CD14-positive monocyte (primary cell): ENCODE measurements at regions not wholly inside any gene's neighbourhood (a gene's known extent, or its start where the extent isn't known, plus 50 kb on each side); places are given as distances from the start of the nearest gene placed in this dataset.

Source experiments
- DNase-seq, 3 donors: peaks; one replicate each; pipeline ENCODE4 v3.0.0-alpha.2; 2011 to 2022
- H2AFZ ChIP-seq: 2 replicates; pipeline ENCODE4 v1.6.0; 2012; ENCODE audit warnings: mild to moderate bottlenecking, low read depth, low read length, inconsistent platforms; ENCODE audit not compliant: insufficient read depth, poor library complexity, severe bottlenecking
- H3K27ac ChIP-seq, 2 donors: 1 replicate in 1 of 2; 2 replicates in 1 of 2; pipeline ENCODE4 v1.5.1; 2012 to 2013; ENCODE audit warnings: low read length in 2 of 2, control low read depth in 1 of 2, inconsistent platforms in 1 of 2, low read depth in 1 of 2, mild to moderate bottlenecking in 1 of 2
- H3K27me3 ChIP-seq, 2 donors: one replicate each; pipeline versions ENCODE4 v1.6.0 to v1.6.1; 2011 to 2013; ENCODE audit warnings: low read length in 2 of 2; ENCODE audit not compliant: control insufficient read depth in 2 of 2, insufficient read depth in 2 of 2
- H3K36me3 ChIP-seq, 2 donors: replicated peaks in 1 of 2; 1 replicate in 1 of 2; 2 replicates in 1 of 2; pipeline versions ENCODE4 v1.5.1 to v1.6.1; 2012 to 2013; ENCODE audit warnings: low read length in 2 of 2, control low read depth in 1 of 2, inconsistent platforms in 1 of 2, mild to moderate bottlenecking in 1 of 2; ENCODE audit not compliant: insufficient read depth in 2 of 2, control insufficient read depth in 1 of 2
- H3K4me1 ChIP-seq, 2 donors: 1 replicate in 1 of 2; 2 replicates in 1 of 2; pipeline versions ENCODE4 v1.5.1 to v1.6.1; 2012 to 2013; ENCODE audit warnings: low read length in 2 of 2, control low read depth in 1 of 2, inconsistent platforms in 1 of 2, mild to moderate bottlenecking in 1 of 2, moderate library complexity in 1 of 2; ENCODE audit not compliant: insufficient read depth in 2 of 2, control insufficient read depth in 1 of 2
- H3K4me2 ChIP-seq: replicated peaks from 2 replicates; pipeline ENCODE3; 2012; ENCODE audit warnings: low read length, moderate library complexity, mild to moderate bottlenecking; ENCODE audit not compliant: poor library complexity, severe bottlenecking; ENCODE audit errors: extremely low read depth
- H3K4me3 ChIP-seq, 3 experiments: fragments of 200-600 bp in 1 of 3; sonication (generic) in 1 of 3; replicated peaks in 1 of 3; 1 replicate in 2 of 3; 2 replicates in 1 of 3; pipeline ENCODE4 v1.5.1; 2011 to 2013; ENCODE audit warnings: low read length in 3 of 3, mild to moderate bottlenecking in 3 of 3, control low read depth in 2 of 3, low read depth in 2 of 3, inconsistent platforms in 1 of 3, moderate library complexity in 1 of 3
- H3K79me2 ChIP-seq: 2 replicates; pipeline ENCODE4 v1.6.0; 2012; ENCODE audit warnings: mild to moderate bottlenecking, control low read depth, inconsistent platforms, low read length, moderate library complexity; ENCODE audit not compliant: insufficient read depth
- H3K9ac ChIP-seq: 2 replicates; pipeline ENCODE4 v1.6.0; 2017; ENCODE audit warnings: low read length, mild to moderate bottlenecking; ENCODE audit not compliant: insufficient read depth, poor library complexity, severe bottlenecking
- H3K9me3 ChIP-seq, 2 donors: replicated peaks in 1 of 2; 1 replicate in 1 of 2; 2 replicates in 1 of 2; pipeline versions ENCODE4 v1.5.1 to v1.6.1; 2012 to 2013; ENCODE audit warnings: low read length in 2 of 2, control low read depth in 1 of 2; ENCODE audit not compliant: control insufficient read depth in 1 of 2, insufficient read depth in 1 of 2
- H4K20me1 ChIP-seq: 2 replicates; pipeline ENCODE4 v1.6.0; 2012; ENCODE audit warnings: mild to moderate bottlenecking, low read length, control low read depth, moderate library complexity; ENCODE audit not compliant: insufficient read depth
- H3K27ac Mint-ChIP-seq, 7 donors: one replicate each; pipeline ENCODE4 v1.8.0; 2020; ENCODE audit warnings: mild to moderate bottlenecking in 7 of 7, mixed read lengths in 7 of 7, moderate library complexity in 6 of 7, inconsistent platforms in 2 of 7
- H3K27me3 Mint-ChIP-seq, 3 donors: one replicate each; pipeline ENCODE4 v1.8.0; 2021 to 2022; ENCODE audit warnings: low read depth in 3 of 3, mild to moderate bottlenecking in 3 of 3, mixed read lengths in 3 of 3, moderate library complexity in 3 of 3, inconsistent platforms in 1 of 3
- H3K36me3 Mint-ChIP-seq, 2 donors: one replicate each; pipeline ENCODE4 v1.8.0; 2020; ENCODE audit warnings: mixed read lengths in 2 of 2, inconsistent platforms in 1 of 2, mild to moderate bottlenecking in 1 of 2
- H3K4me1 Mint-ChIP-seq: one replicate; pipeline ENCODE4 v1.8.0; 2020; ENCODE audit warnings: mild to moderate bottlenecking, mixed read lengths
- H3K4me3 Mint-ChIP-seq, 2 donors: one replicate each; pipeline ENCODE4 v1.8.0; 2020; ENCODE audit warnings: mild to moderate bottlenecking in 2 of 2, mixed read lengths in 2 of 2, moderate library complexity in 1 of 2
- H3K9me3 Mint-ChIP-seq, 7 donors: one replicate each; pipeline ENCODE4 v1.8.0; 2020 to 2022; ENCODE audit warnings: mixed read lengths in 7 of 7, mild to moderate bottlenecking in 6 of 7, moderate library complexity in 6 of 7, inconsistent platforms in 2 of 7
- WGBS: methylation state at CpG from one replicate; pipeline ENCODE4 v1.1.5; 2013; ENCODE audit warnings: missing lambda C conversion rate; ENCODE audit not compliant: insufficient coverage; 5-methylcytosine and 5-hydroxymethylcytosine counted together
- intact Hi-C, 2 donors: fragments of 100-400 bp; cut with micrococcal nuclease; formaldehyde crosslinking; loops; one replicate each; pipeline versions ENCODE4 v1.15.0 to v1.15.1; 2023
- TF ChIP-seq, protein P1 (sequence below): fragments of 200-600 bp; IDR thresholded peaks from one replicate; pipeline ENCODE4 v1.8.0; 2022; ENCODE audit warnings: antibody characterized with exemption, mild to moderate bottlenecking

DNA sequence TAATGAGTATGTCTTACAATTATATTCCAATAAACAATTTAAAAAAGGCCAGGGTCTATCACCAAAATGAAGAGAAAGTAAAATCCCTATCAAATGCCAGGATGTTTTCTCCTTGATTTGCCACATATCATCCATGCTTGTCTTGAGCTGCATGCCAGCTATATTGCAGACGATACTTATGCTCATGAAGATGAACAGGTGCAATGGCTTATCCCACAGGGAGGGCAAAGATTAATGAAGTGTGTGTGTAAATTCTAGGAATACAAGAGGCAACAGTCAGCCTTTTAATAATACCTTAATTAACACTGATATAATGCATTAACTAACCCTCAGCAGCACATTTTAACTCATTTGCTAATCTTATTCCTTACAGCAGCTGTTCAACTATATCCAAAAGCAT lies 850.5 kb downstream of the KCNA4 start:
- no peak for DNase-seq
- Histone ChIP-seq H3K4me3 (no peak overlapping the region), H3K79me2 (no peaks in the 10 kb centered on the region), H3K9me3 (no peaks in the 10 kb centered on the region), H3K4me1 (no peaks in the 10 kb centered on the region), H3K27ac (no peak overlapping the region), H2AFZ (no peak overlapping the region), H3K27me3 (no peaks in the 10 kb centered on the region), H3K36me3 (no peaks in the 10 kb centered on the region), H3K4me2 (no peak overlapping the region), H3K9ac (no peak overlapping the region), H4K20me1 (no peaks in the 10 kb centered on the region)
- intact Hi-C loops, result no loop called here
- H3K4me1 Mint-ChIP-seq, result no peaks in the 10 kb centered on the region
- H3K27me3 Mint-ChIP-seq, result peaks cover 0 to 1% (median 0%) of the 10 kb centered on the region in 3 donors
- WGBS, result no CpG with 5 or more reads among the region's 1 CpG
- TF ChIP-seq, protein P1, sequence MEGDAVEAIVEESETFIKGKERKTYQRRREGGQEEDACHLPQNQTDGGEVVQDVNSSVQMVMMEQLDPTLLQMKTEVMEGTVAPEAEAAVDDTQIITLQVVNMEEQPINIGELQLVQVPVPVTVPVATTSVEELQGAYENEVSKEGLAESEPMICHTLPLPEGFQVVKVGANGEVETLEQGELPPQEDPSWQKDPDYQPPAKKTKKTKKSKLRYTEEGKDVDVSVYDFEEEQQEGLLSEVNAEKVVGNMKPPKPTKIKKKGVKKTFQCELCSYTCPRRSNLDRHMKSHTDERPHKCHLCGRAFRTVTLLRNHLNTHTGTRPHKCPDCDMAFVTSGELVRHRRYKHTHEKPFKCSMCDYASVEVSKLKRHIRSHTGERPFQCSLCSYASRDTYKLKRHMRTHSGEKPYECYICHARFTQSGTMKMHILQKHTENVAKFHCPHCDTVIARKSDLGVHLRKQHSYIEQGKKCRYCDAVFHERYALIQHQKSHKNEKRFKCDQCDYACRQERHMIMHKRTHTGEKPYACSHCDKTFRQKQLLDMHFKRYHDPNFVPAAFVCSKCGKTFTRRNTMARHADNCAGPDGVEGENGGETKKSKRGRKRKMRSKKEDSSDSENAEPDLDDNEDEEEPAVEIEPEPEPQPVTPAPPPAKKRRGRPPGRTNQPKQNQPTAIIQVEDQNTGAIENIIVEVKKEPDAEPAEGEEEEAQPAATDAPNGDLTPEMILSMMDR, result no peak
- H3K36me3 Mint-ChIP-seq, result no peaks in the 10 kb centered on the region
- no peak overlapping the region for H3K4me3 Mint-ChIP-seq
- H3K9me3 Mint-ChIP-seq, result no peaks in the 10 kb centered on the region
- no peak overlapping the region for H3K27ac Mint-ChIP-seq

DNA sequence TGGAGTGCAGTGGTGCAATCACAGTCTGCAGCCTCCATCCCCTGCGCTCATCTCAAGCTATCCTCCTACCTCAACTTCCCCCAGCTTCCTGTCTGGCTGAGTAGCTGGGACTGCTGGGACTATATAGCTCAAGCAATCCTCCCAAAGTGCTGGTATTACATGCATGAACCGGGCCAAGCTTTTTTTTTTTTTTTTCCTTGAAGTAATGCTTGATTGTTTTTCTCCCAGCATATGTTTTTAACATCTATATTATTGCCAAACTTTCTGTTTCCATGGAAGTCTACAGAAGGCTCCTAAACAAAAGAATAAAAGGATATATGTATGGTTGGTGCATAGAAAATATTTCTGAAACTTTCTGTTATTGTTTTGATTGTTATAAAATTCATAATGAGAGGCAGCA lies 853.6 kb downstream of the KCNA4 start:
- no peaks in the 10 kb centered on the region for H3K27me3 ChIP-seq
- H3K4me1 ChIP-seq, result no peaks in the 10 kb centered on the region
- no peaks in the 10 kb centered on the region for H3K36me3 ChIP-seq
- no peak for DNase-seq
- H3K4me1 Mint-ChIP-seq, result no peaks in the 10 kb centered on the region
- 80% methylated on average over 1 of the region's 2 CpGs for WGBS
- no peak overlapping the region for H3K27ac ChIP-seq
- no peak overlapping the region for H3K27ac Mint-ChIP-seq
- no peak overlapping the region for H3K4me3 Mint-ChIP-seq
- H3K9me3 ChIP-seq, result no peaks in the 10 kb centered on the region
- intact Hi-C loops, result no loop called here
- TF ChIP-seq, protein P1, result no peak
- no peaks in the 10 kb centered on the region for H3K79me2 ChIP-seq
- H2AFZ ChIP-seq, result no peak overlapping the region
- H4K20me1 ChIP-seq, result no peaks in the 10 kb centered on the region
- H3K9me3 Mint-ChIP-seq, result peaks cover 0 to 2% (median 0%) of the 10 kb centered on the region in 7 donors
- H3K4me3 ChIP-seq, result no peak overlapping the region
- peaks cover 0 to 1% (median 0%) of the 10 kb centered on the region in 3 donors for H3K27me3 Mint-ChIP-seq
- H3K9ac ChIP-seq, result no peak overlapping the region
- H3K36me3 Mint-ChIP-seq, result no peaks in the 10 kb centered on the region
- H3K4me2 ChIP-seq, result no peak overlapping the region
